Brain microvascular endothelial cell (primary cell): ENCODE measurements at regions not wholly inside any gene's neighbourhood (a gene's known extent, or its start where the extent isn't known, plus 50 kb on each side); places are given as distances from the start of the nearest gene placed in this dataset.

Experiments
- DNase-seq: peaks from one replicate; pipeline ENCODE4 v3.0.0-alpha.2; 2020
- H3K27ac ChIP-seq: fragments of 250-450 bp; sonication (Bioruptor Pico); 2 replicates; pipeline ENCODE4 v1.5.1; 2020; ENCODE audit warnings: mild to moderate bottlenecking, moderate library complexity
- H3K27me3 ChIP-seq: fragments of 250-450 bp; sonication (Bioruptor Pico); replicated peaks from 2 replicates; pipeline ENCODE4 v1.5.1; 2020; ENCODE audit warnings: mild to moderate bottlenecking
- H3K36me3 ChIP-seq: fragments of 250-450 bp; sonication (Bioruptor Pico); replicated peaks from 2 replicates; pipeline ENCODE4 v1.5.1; 2020; ENCODE audit warnings: mild to moderate bottlenecking
- H3K4me3 ChIP-seq: 2 replicates; pipeline ENCODE4 v1.5.1; 2011; ENCODE audit warnings: low read depth, mild to moderate bottlenecking, control low read depth, low read length, moderate library complexity
- CTCF ChIP-seq: IDR thresholded peaks from 2 replicates; pipeline ENCODE4 v1.5.1; 2011; ENCODE audit warnings: low read depth, mild to moderate bottlenecking, moderate library complexity, low read length, control low read depth, inconsistent platforms; ENCODE audit errors: missing control alignments
- in situ Hi-C: cut with HindIII; loops from 2 replicates; pipeline ENCODE4 v1.10.0; 2017; ENCODE audit warnings: low sequenced_read_pairs, low pct_ligation_motif_present

- DNase-seq = no peak
- Histone ChIP-seq H3K4me3 (no peak overlapping the region), H3K36me3 (no peaks in the 10 kb centered on the region), H3K27ac (no peak overlapping the region), H3K27me3 (no peaks in the 10 kb centered on the region)
- in situ Hi-C loops = no loop called here
- TF ChIP-seq CTCF = no peak
Measured at GRCh38 chr4:17097362-17097761, 198.9 kb upstream of the LDB2 start.

DNA sequence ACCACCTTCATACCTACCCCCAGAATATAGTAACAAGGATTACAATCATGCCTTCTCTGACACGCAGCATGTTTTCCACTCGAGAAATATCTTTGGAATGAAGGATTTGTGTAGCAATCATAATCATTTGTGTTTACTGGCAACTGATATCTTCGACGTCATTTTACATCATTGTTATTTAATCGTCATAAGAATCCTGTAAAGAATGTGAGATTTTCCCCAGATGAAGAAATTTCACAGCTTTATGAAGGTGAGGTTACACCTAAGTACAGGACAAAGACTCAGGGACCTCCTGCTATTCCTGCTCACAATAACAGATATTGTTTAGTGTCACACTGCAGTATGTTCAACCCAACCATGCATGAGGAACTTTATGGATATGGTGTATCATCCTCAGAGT is 198.2 kb upstream of the LDB2 start:
- TF ChIP-seq CTCF = no peak
- Histone ChIP-seq H3K27me3 (no peaks in the 10 kb centered on the region), H3K27ac (no peak overlapping the region), H3K36me3 (no peaks in the 10 kb centered on the region), H3K4me3 (no peak overlapping the region)
- no peak for DNase-seq
- in situ Hi-C loops = no loop called here

- Histone ChIP-seq H3K36me3 (no peaks in the 10 kb centered on the region), H3K27ac (no peak overlapping the region), H3K27me3 (no peaks in the 10 kb centered on the region), H3K4me3 (no peak overlapping the region)
- no peak for TF ChIP-seq CTCF
- DNase-seq = no peak
- in situ Hi-C loops = no loop called here
Measured at GRCh38 chr4:17095771-17096170, 197.3 kb upstream of the LDB2 start.

GRCh38 chr4:17094876-17095210 is 196.4 kb upstream of the LDB2 start:
- DNase-seq = no peak
- Histone ChIP-seq H3K36me3 (no peaks in the 10 kb centered on the region), H3K27ac (no peak overlapping the region), H3K27me3 (no peaks in the 10 kb centered on the region), H3K4me3 (no peak overlapping the region)
- no peak for TF ChIP-seq CTCF
- in situ Hi-C loops = no loop called here

GRCh38 chr4:17094159-17094875 is 195.9 kb upstream of the LDB2 start:
- Histone ChIP-seq H3K36me3 (no peaks in the 10 kb centered on the region), H3K27me3 (no peaks in the 10 kb centered on the region), H3K4me3 (no peak overlapping the region), H3K27ac (no peak overlapping the region)
- TF ChIP-seq CTCF = no peak
- DNase-seq = peak; percentile 1
- in situ Hi-C loops = no loop called here

GRCh38 chr4:17093481-17093880 is 195.0 kb upstream of the LDB2 start:
- Histone ChIP-seq H3K4me3 (no peak overlapping the region), H3K36me3 (no peaks in the 10 kb centered on the region), H3K27me3 (no peaks in the 10 kb centered on the region), H3K27ac (no peak overlapping the region)
- no peak for TF ChIP-seq CTCF
- in situ Hi-C loops = no loop called here
- no peak for DNase-seq
